Nephron progenitor cell (in vitro differentiated cells): ENCODE measurements at regions not wholly inside any gene's neighbourhood (a gene's known extent, or its start where the extent isn't known, plus 50 kb on each side); places are given as distances from the start of the nearest gene placed in this dataset.
A peak's percentile ranks its signal among the peaks of the same experiment; 100 is the strongest.

Experiments
- DNase-seq: peaks from one replicate; pipeline ENCODE4 v3.0.0; 2021
- H3K27ac Mint-ChIP-seq: 2 replicates; pipeline ENCODE4 v1.8.0; 2021; ENCODE audit warnings: mild to moderate bottlenecking, moderate library complexity, mixed read lengths
- H3K27me3 Mint-ChIP-seq: 2 replicates; pipeline ENCODE4 v1.8.0; 2021; ENCODE audit warnings: mild to moderate bottlenecking, low read depth, mixed read lengths; ENCODE audit not compliant: poor library complexity
- H3K36me3 Mint-ChIP-seq: 2 replicates; pipeline ENCODE4 v1.8.0; 2021; ENCODE audit warnings: low read depth, mixed read lengths
- H3K4me1 Mint-ChIP-seq: 2 replicates; pipeline ENCODE4 v1.8.0; 2021; ENCODE audit warnings: mixed read lengths
- H3K4me3 Mint-ChIP-seq: 2 replicates; pipeline ENCODE4 v1.8.0; 2021; ENCODE audit warnings: mild to moderate bottlenecking, moderate library complexity, mixed read lengths
- H3K9me3 Mint-ChIP-seq: 2 replicates; pipeline ENCODE4 v1.8.0; 2021; ENCODE audit warnings: mild to moderate bottlenecking, moderate library complexity, mixed read lengths
- CTCF ChIP-seq: fragments of 200-600 bp; sonication (generic); IDR thresholded peaks from 2 replicates; pipeline ENCODE4 v1.5.0; 2021; ENCODE audit warnings: antibody characterized with exemption

GRCh38 chr9:88696501-88696900 lies 161.5 kb downstream of the NXNL2 start:
- Mint-ChIP-seq H3K36me3 (peaks cover 17% of the 10 kb centered on the region), H3K4me3 (no peak overlapping the region), H3K27ac (no peak overlapping the region), H3K27me3 (no peaks in the 10 kb centered on the region), H3K9me3 (peaks cover 49% of the 10 kb centered on the region), H3K4me1 (peaks cover 38% of the 10 kb centered on the region)
- DNase-seq, result no peak
- no peak for TF ChIP-seq CTCF

- Mint-ChIP-seq H3K4me3 (peak overlapping the region; percentile 19), H3K4me1 (peaks cover 50% of the 10 kb centered on the region), H3K27ac (peak overlapping the region; percentile 93), H3K36me3 (peaks cover 12% of the 10 kb centered on the region), H3K9me3 (peaks cover 40% of the 10 kb centered on the region), H3K27me3 (no peaks in the 10 kb centered on the region)
- no peak for DNase-seq
- TF ChIP-seq CTCF, result no peak
These were observed 162.9 kb downstream of the NXNL2 start for GRCh38 chr9:88697764-88698432.

GRCh38 chr9:88702985-88703384 lies 168.0 kb downstream of the NXNL2 start:
- no peak overlapping the region for H3K4me3 Mint-ChIP-seq
- peaks cover 43% of the 10 kb centered on the region for H3K4me1 Mint-ChIP-seq
- no peak for TF ChIP-seq CTCF
- peaks cover 29% of the 10 kb centered on the region for H3K9me3 Mint-ChIP-seq
- no peaks in the 10 kb centered on the region for H3K27me3 Mint-ChIP-seq
- H3K27ac Mint-ChIP-seq, result no peak overlapping the region
- DNase-seq, result no peak
- peaks cover 5% of the 10 kb centered on the region for H3K36me3 Mint-ChIP-seq

- Mint-ChIP-seq H3K4me3 (no peak overlapping the region), H3K27ac (peak overlapping the region; percentile 61), H3K9me3 (peaks cover 21% of the 10 kb centered on the region), H3K36me3 (no peaks in the 10 kb centered on the region), H3K4me1 (peaks cover 27% of the 10 kb centered on the region), H3K27me3 (peaks cover 4% of the 10 kb centered on the region)
- TF ChIP-seq CTCF, result no peak
- DNase-seq, result peak; percentile 69
These were observed 171.5 kb downstream of the NXNL2 start for GRCh38 chr9:88706193-88707113.

GRCh38 chr9:88710449-88710848 lies 175.5 kb downstream of the NXNL2 start:
- no peak for TF ChIP-seq CTCF
- Mint-ChIP-seq H3K4me3 (no peak overlapping the region), H3K9me3 (peaks cover 30% of the 10 kb centered on the region), H3K36me3 (no peaks in the 10 kb centered on the region), H3K4me1 (peaks cover 27% of the 10 kb centered on the region), H3K27me3 (peaks cover 4% of the 10 kb centered on the region), H3K27ac (no peak overlapping the region)
- no peak for DNase-seq
